C4-2B (cell line): ENCODE measurements at regions not wholly inside any gene's neighbourhood (a gene's known extent, or its start where the extent isn't known, plus 50 kb on each side); places are given as distances from the start of the nearest gene placed in this dataset.

Experiments used
- CTCF ChIP-seq: fragments of 450-650 bp; conservative IDR thresholded peaks from 2 replicates; pipeline ENCODE4 v1.5.1; 2017; ENCODE audit warnings: mild to moderate bottlenecking
- ZFX ChIP-seq: fragments of 450-650 bp; IDR thresholded peaks from 2 replicates; pipeline ENCODE4 v1.6.1; 2017

- TF ChIP-seq CTCF = no peak
- TF ChIP-seq ZFX = no peak
These were observed 106.7 kb downstream of the RAP2B start for GRCh38 chr3:153268564-153269279.
